GM21737 (cell line): ENCODE measurements at regions not wholly inside any gene's neighbourhood (a gene's known extent, or its start where the extent isn't known, plus 50 kb on each side); places are given as distances from the start of the nearest gene placed in this dataset.
A peak's percentile ranks its signal among the peaks of the same experiment; 100 is the strongest.

Experiments used
- ATAC-seq: cut with Tn5 transposase; IDR thresholded peaks from one replicate; pipeline ENCODE4 v1.9.1; 2021; ENCODE audit warnings: mild to moderate bottlenecking, moderate library complexity; ENCODE audit not compliant: unreplicated experiment

GRCh38 chr6:128827675-128828464, 55.1 kb upstream of the LAMA2 start:
- no peak for ATAC-seq

GRCh38 chr6:128826606-128827005, 56.3 kb upstream of the LAMA2 start:
- ATAC-seq: no peak

GRCh38 chr6:128822271-128822670, 60.7 kb upstream of the LAMA2 start:
- no peak for ATAC-seq

- ATAC-seq: no peak
Observed at GRCh38 chr6:128821116-128821515, 61.8 kb upstream of the LAMA2 start.

GRCh38 chr6:128808856-128809255, 74.1 kb upstream of the LAMA2 start:
- ATAC-seq: no peak

- no peak for ATAC-seq
Observed at GRCh38 chr6:128807577-128807976, 75.4 kb upstream of the LAMA2 start.

GRCh38 chr6:128806261-128806660, 76.7 kb upstream of the LAMA2 start:
- no peak for ATAC-seq

- no peak for ATAC-seq
Observed at GRCh38 chr6:128803911-128804310, 79.0 kb upstream of the LAMA2 start.

GRCh38 chr6:128801621-128802020, 81.3 kb upstream of the LAMA2 start:
- ATAC-seq: no peak

- no peak for ATAC-seq
Observed at GRCh38 chr6:128784266-128784665, 98.7 kb upstream of the LAMA2 start.

- no peak for ATAC-seq
Observed at GRCh38 chr6:128768187-128768586, 114.8 kb upstream of the LAMA2 start.

- ATAC-seq: no peak
Observed at GRCh38 chr6:128767705-128768104, 115.2 kb upstream of the LAMA2 start.

- no peak for ATAC-seq
Observed at GRCh38 chr6:128767150-128767549, 115.8 kb upstream of the LAMA2 start.

- no peak for ATAC-seq
Observed at GRCh38 chr6:128763599-128764300, 119.2 kb upstream of the LAMA2 start.

- ATAC-seq: no peak
Observed at GRCh38 chr6:128759901-128760300, 123.0 kb upstream of the LAMA2 start.

- ATAC-seq: no peak
Observed at GRCh38 chr6:128759447-128759846, 123.5 kb upstream of the LAMA2 start.

- ATAC-seq: no peak
Observed at GRCh38 chr6:128757961-128758360, 125.0 kb upstream of the LAMA2 start.

- ATAC-seq: peak; percentile 98
Observed at GRCh38 chr6:128754658-128755256, 128.2 kb upstream of the LAMA2 start.

GRCh38 chr6:128743974-128744765, 138.8 kb upstream of the LAMA2 start:
- ATAC-seq: no peak

- ATAC-seq: no peak
Observed at GRCh38 chr6:128742900-128743299, 140.0 kb upstream of the LAMA2 start.

- no peak for ATAC-seq
Observed at GRCh38 chr6:128740951-128741350, 142.0 kb upstream of the LAMA2 start.
